22Rv1 (cell line): ENCODE measurements at regions not wholly inside any gene's neighbourhood (a gene's known extent, or its start where the extent isn't known, plus 50 kb on each side); places are given as distances from the start of the nearest gene placed in this dataset.

Experiments
- H3K27ac ChIP-seq: fragments of 450-650 bp; 2 replicates; pipeline ENCODE4 v1.5.1; 2017
- CTCF ChIP-seq: fragments of 450-650 bp; IDR thresholded peaks from 2 replicates; pipeline ENCODE4 v1.5.1; 2017; ENCODE audit warnings: mild to moderate bottlenecking
- ZFX ChIP-seq: fragments of 450-650 bp; IDR thresholded peaks from 2 replicates; pipeline ENCODE4 v1.6.1; 2017; ENCODE audit warnings: antibody characterized with exemption, borderline replicate concordance

GRCh38 chr1:23615423-23615822 lies 56.1 kb upstream of the ID3 start:
- TF ChIP-seq CTCF (no peak), ZFX (no peak)
- no peak overlapping the region for H3K27ac ChIP-seq

GRCh38 chr1:23614032-23614660 lies 54.8 kb upstream of the ID3 start:
- TF ChIP-seq ZFX = no peak
- no peak overlapping the region for H3K27ac ChIP-seq

- no peak overlapping the region for H3K27ac ChIP-seq
- no peak for TF ChIP-seq CTCF
- TF ChIP-seq ZFX = no peak
Observed at GRCh38 chr1:23613191-23614031, 54.1 kb upstream of the ID3 start.

GRCh38 chr1:23611601-23612327 lies 52.5 kb upstream of the ID3 start:
- no peak overlapping the region for H3K27ac ChIP-seq
- no peak for TF ChIP-seq ZFX
- no peak for TF ChIP-seq CTCF

GRCh38 chr1:23610677-23611076 lies 51.4 kb upstream of the ID3 start:
- TF ChIP-seq ZFX = no peak
- TF ChIP-seq CTCF = no peak
- H3K27ac ChIP-seq = no peak overlapping the region

GRCh38 chr1:23609971-23610370 lies 50.7 kb upstream of the ID3 start:
- H3K27ac ChIP-seq = no peak overlapping the region
- no peak for TF ChIP-seq ZFX
